ENCODE measurements at regions not wholly inside any gene's neighbourhood (a gene's known extent, or its start where the extent isn't known, plus 50 kb on each side); places are given as distances from the start of the nearest gene placed in this dataset.

- DNase-seq: no peak
These were observed 551.9 kb downstream of the BNC2 start for GRCh38 chr9:16318516-16319060.

GRCh38 chr9:16319646-16320045 is 550.8 kb downstream of the BNC2 start:
- no peak for DNase-seq

- no peak for DNase-seq
These were observed 550.0 kb downstream of the BNC2 start for GRCh38 chr9:16320338-16320902.

- peak; percentile 76 for DNase-seq
These were observed 548.9 kb downstream of the BNC2 start for GRCh38 chr9:16321461-16322119.

- no peak for DNase-seq
These were observed 547.6 kb downstream of the BNC2 start for GRCh38 chr9:16322849-16323248.

GRCh38 chr9:16325966-16326365 is 544.5 kb downstream of the BNC2 start:
- no peak for DNase-seq

- no peak for DNase-seq
These were observed 542.1 kb downstream of the BNC2 start for GRCh38 chr9:16328349-16328748.

- DNase-seq: no peak
These were observed 540.8 kb downstream of the BNC2 start for GRCh38 chr9:16329671-16330113.

- DNase-seq: no peak
These were observed 539.4 kb downstream of the BNC2 start for GRCh38 chr9:16331031-16331430.

- no peak for DNase-seq
These were observed 538.9 kb downstream of the BNC2 start for GRCh38 chr9:16331527-16331926.

- DNase-seq: no peak
These were observed 536.8 kb downstream of the BNC2 start for GRCh38 chr9:16333691-16334090.

- peak; percentile 73 for DNase-seq
These were observed 534.5 kb downstream of the BNC2 start for GRCh38 chr9:16335788-16336580.

GRCh38 chr9:16336833-16337232 is 533.6 kb downstream of the BNC2 start:
- DNase-seq: no peak

GRCh38 chr9:16337322-16338029 is 533.0 kb downstream of the BNC2 start:
- no peak for DNase-seq

- no peak for DNase-seq
These were observed 529.3 kb downstream of the BNC2 start for GRCh38 chr9:16341177-16341576.

- no peak for DNase-seq
These were observed 528.0 kb downstream of the BNC2 start for GRCh38 chr9:16342246-16343020.

GRCh38 chr9:16343249-16344237 is 526.9 kb downstream of the BNC2 start:
- DNase-seq: no peak

GRCh38 chr9:16344343-16344742 is 526.1 kb downstream of the BNC2 start:
- DNase-seq: no peak

- no peak for DNase-seq
These were observed 524.6 kb downstream of the BNC2 start for GRCh38 chr9:16345902-16346301.

GRCh38 chr9:16347886-16348285 is 522.6 kb downstream of the BNC2 start:
- DNase-seq: no peak

- no peak for DNase-seq
These were observed 521.9 kb downstream of the BNC2 start for GRCh38 chr9:16348531-16348930.

All from MV-4-11 (cell line).